ENCODE measurements at regions not wholly inside any gene's neighbourhood (a gene's known extent, or its start where the extent isn't known, plus 50 kb on each side); places are given as distances from the start of the nearest gene placed in this dataset.
"Not testable (repeated sequence)": the region's sequence is repeated elsewhere in the genome, so short reads cannot be mapped to it uniquely, and the experiment has no call there.

- no peak for DNase-seq
Observed at GRCh38 chr14:97077687-97078086, 280.5 kb downstream of the VRK1 start.

- DNase-seq = no peak
Observed at GRCh38 chr14:97080991-97081390, 283.8 kb downstream of the VRK1 start.

DNA sequence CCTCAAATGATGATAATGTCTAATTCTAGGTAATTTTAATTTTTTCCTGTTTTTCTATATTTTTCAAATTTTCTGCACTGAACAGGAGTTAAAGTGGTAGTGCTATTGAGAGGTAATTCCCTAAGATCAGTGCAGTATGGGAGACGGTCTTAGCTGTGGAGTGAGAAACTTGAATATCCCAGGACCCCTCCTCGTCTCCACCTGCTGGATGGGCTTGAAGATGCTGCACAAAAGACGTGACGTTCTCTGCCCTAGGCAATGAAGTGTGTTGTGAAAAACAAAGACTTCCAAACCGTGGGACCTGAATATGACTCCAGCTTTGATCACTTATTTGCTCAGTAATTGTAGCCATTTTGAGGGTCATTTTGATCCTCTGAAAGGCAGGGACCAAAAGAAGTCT, 298.1 kb downstream of the VRK1 start:
- DNase-seq = no peak

- DNase-seq = no peak
Observed at GRCh38 chr14:97097296-97097695, 300.1 kb downstream of the VRK1 start.

GRCh38 chr14:97100306-97100705, 303.1 kb downstream of the VRK1 start:
- DNase-seq = no peak

- DNase-seq = no peak
Observed at GRCh38 chr14:97101561-97101960, 304.4 kb downstream of the VRK1 start.

DNA sequence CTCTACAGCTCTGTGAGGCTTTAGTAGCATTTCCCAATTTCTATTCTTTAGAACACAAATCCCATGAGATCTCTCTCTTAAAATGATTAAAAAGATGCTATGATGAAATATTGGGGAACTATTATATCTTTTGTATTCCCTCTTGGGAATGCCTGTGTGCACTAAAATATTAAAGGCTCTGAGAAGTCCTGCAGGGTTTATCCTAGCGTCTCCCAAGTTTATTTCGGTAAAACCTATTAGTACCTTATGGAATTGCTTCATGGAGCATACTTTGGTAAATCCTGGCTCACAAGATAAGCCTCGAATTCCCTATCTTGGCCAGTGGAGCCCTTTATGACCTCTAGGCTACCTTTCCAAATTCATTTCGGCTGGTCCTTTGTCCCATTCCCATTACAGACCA, 306.8 kb downstream of the VRK1 start:
- no peak for DNase-seq

DNA sequence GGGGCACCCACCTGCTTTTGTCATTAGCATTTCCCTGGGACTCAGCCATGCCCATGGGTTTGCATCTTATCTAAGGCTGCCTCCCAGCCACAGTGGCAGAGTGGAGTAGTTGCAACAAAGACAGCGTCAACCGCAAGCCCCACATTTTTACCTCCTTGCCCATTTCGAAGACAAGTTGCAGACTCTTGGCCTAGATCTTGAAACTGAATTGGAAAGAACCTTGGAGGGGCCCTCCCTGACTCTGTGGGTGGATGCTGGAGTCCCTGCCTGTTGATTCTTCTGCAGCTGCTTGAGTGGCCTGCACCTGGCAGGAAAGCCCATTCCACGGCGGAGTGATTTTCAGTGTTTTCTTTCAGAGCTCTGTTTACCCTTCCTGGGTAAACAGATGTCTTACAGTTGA, 309.0 kb downstream of the VRK1 start:
- DNase-seq = no peak

GRCh38 chr14:97106609-97107008, 309.4 kb downstream of the VRK1 start:
- no peak for DNase-seq

- DNase-seq = no peak
Observed at GRCh38 chr14:97107080-97107479, 309.9 kb downstream of the VRK1 start.

GRCh38 chr14:97107760-97108159, 310.6 kb downstream of the VRK1 start:
- no peak for DNase-seq

DNA sequence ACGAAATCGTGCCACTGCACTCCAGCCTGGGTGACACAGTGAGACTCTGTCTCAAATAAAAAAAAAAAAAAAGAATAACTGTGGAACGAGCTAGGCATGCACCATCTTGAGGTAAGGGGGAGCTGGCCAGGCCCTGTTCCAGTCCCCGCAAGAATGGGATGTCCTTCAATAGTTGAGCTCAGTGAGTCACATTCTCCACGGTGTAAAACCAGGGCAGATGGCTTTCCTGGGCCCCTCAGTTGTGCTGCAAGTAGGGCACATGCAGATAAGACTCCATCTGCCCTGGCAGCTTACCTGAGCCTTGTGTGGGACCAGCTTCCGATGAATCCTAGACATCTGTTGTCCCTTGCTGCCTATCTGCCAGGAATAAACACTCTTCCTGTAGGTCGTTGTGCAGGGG, 312.1 kb downstream of the VRK1 start:
- no peak for DNase-seq

DNA sequence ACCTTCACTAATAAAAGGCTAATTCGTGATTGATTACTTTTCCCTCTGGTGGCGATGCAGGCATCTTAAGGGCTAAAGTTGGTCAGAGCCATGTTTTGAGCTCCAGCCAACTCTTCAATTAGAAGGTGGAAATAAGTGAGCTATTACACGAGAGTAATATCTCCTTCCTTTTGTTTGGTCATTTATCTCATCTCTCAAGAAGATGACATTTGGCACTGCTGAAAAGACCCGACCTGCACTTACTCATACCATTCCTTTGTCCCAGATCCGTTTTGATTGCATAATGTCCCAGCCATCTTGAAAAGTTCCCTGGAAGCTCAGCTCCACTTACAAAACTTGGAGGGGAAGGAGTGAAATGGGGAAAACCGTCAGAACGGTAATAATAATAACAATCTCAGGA, 316.2 kb downstream of the VRK1 start:
- DNase-seq = no peak

DNA sequence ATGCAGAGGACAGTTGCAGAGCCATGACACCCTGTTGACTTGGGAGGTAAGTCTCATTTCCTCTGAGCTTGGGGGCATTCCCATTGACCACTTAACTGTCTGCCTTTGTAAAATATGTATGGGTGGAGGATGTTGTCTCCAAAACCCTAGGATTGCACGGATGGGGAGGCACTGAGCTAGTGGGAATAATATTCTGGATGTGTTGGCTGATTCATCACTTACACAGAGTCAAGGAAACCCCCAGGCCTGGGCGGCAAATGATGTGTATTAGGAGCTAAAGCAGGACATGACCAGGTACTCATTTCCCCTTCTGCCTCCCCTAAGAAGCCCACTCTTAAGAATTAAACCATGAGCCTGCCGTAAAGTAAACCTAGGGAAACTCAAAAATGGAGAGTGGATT, 319.4 kb downstream of the VRK1 start:
- no peak for DNase-seq

DNA sequence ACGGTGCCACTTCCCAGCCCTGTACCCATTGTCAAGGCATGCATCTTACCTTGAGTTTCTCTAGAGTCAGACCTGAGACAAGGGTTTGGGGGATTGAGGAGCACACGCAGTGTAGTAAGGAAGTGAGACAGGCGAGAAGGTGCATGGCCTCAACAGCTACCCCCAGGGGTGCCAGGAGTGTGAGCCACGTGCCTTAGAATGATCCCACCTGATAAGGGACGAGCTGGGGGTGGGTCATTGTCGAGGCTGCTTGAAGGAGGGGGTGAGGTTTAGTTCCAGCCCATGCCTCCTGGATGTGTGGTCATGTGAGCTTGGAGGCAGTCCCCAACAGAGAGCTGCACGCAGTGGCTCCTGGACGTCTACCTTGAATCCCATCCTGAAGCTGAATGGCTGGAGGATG, 320.5 kb downstream of the VRK1 start:
- DNase-seq = no peak

GRCh38 chr14:97120204-97120603, 323.0 kb downstream of the VRK1 start:
- DNase-seq = no peak

DNA sequence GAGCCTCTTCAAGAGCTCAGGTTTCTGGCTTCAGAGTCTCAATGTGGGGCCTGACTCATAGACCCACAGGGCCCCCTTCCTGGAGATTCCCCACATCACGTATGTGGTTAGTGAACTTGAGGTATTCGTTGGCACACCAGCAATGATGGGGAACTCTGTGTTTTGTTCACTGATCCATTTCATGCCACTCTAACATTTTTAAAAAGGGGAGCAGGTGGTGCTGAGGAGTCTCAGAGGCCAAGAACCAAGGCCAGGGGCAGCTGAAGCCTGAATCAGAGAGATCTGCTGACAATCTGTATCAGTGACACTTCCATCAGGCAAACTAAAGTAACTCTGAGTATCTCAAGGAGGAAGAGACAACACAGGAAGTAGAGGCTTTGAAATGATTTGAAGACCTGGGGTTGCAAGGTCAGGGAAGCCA, 323.4 kb downstream of the VRK1 start:
- DNase-seq = no peak

GRCh38 chr14:97129639-97130038, 332.5 kb downstream of the VRK1 start:
- DNase-seq = no peak

GRCh38 chr14:97135847-97136246, 338.7 kb downstream of the VRK1 start:
- not testable (repeated sequence) for DNase-seq

DNA sequence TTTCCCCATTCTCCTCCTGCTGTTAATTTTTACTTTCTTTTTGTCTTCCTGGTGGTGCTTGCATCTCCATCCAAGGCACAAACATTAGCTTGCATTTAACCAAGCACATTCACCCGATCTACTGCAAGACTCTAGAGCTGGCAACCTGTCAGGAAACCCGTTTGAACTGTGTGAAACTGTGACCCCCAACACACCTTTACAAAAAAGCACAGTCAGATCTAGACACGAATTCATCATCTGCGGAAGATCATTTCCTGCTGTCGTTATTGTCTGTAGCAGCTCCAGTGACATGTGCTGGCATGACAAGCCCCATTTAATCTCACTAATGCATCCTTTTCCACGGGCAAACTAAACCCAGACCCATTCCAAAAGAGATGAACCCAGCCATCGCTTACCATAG, 340.5 kb downstream of the VRK1 start:
- no peak for DNase-seq

DNA sequence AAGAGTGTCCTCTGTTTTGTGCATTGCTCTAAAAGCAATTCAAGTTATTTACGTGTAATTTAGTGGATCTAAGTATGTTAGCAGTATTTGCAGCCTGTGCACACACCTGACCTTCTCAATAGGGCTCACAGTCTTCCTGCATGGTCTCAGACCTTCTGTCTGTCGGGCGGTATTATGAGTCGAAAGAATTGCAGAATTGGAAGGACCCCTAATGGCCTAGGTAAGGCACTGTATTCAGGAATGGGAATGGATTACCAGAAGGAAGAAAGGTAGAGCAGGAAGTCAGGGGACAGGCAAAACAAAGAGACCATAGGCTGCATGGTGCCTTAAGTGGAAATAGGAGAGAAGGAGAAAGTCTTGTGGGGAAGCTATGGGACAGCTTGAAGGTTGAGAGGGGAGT, 341.6 kb downstream of the VRK1 start:
- no peak for DNase-seq

DNA sequence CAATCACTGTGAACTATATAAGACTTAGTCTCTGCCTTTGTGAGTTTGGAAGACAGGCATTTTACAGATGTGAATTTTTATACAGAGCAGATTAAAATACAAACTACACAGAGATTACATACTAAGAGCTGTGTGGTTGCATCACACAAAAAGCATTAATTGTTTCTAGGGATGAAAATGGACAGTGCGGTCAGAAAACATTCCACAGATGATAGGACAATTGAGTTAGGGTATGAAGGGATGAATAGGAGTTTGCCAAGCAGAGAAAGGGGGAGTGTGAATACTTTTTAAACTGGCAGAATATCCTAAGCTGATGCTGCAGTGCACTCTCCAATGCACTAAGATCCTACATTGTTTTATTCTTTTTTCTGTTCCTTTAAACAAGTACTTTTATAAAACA, 345.8 kb downstream of the VRK1 start:
- DNase-seq = no peak

GRCh38 chr14:97143456-97143855, 346.3 kb downstream of the VRK1 start:
- DNase-seq = no peak

GRCh38 chr14:97148021-97148420, 350.8 kb downstream of the VRK1 start:
- not testable (repeated sequence) for DNase-seq

DNA sequence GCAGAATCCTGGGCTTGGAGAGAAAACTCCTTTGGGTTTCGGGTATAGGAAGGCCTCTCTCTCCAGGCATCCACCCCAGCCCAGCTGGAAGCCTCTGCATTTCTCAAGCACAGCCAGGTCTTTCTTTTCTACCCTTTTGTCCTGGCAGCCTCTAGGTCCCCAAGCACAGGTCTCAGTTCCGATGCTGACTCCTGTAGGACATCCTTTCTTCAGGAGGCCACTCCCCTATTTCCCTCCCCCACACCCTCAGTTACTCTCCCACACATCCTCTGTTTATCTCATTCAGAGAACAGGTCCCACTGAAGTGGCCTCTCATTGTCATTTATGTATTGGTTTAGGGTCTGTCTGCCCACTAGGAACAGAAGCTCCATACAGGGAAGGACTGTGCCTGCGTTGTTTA, 352.6 kb downstream of the VRK1 start:
- DNase-seq = no peak

- no peak for DNase-seq
Observed at GRCh38 chr14:97153527-97153926, 356.3 kb downstream of the VRK1 start.

All from SHP77 (cell line).